ENCODE measurements at regions not wholly inside any gene's neighbourhood (a gene's known extent, or its start where the extent isn't known, plus 50 kb on each side); places are given as distances from the start of the nearest gene placed in this dataset.

DNA sequence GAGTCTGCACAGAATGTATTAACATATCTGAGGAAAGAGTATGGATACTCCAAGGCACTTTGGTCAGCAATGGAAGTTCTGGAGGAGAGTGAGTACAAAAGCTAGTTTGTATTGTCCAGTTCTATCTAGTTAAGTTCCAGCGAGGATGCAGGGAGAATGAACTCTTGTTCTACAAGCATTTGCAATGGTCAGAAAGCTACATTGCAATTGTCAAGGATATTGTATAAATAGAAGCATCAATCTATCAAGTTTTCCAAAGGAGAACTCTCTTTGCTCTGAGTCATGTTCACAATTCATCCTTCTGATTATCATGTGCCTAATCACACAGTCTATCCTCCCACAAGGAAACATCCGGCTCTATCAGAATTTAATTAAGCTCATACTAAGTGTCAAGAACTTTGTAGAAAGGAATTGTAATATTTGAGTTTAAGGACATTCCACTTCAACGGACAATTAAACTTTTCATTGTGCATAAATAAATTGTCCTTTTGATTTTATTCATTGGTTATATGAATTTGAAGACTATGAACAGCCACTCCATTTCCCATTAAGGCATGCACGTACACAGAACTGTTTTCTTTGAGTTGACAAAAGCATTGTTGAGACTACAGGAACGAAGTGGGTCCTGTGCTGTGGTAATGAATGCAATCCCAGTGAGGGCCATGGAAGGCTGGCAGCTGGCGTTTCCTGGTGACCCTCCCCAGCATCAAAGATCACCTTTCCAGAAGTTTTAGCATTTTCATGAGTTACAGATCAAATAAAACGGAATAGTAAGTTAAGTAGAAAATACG lies 973.5 kb upstream of the GOT2 start:
- ATAC-seq = no peak
- POLR2A ChIA-PET = no interaction called here

More for the DNA sequence above, 973.5 kb upstream of the GOT2 start:
- Histone ChIP-seq H3K9me3 (ENCODE audit: low read length) (peaks cover 27% of the 10 kb centered on the region), H3K4me3 (replicated peaks in 1 of 3; ENCODE audit: insufficient read depth in 1 of 3, low read depth in 2 of 3, low read length in 3 of 3) (no peak overlapping the region), H3K9ac (ENCODE audit: insufficient read depth, low read depth, low read length) (no peak overlapping the region), H2AFZ (ENCODE audit: low read length) (no peak overlapping the region), H3K27ac (ENCODE audit: extremely low read length, insufficient read depth, low read length) (no peak overlapping the region), H3K4me2 (ENCODE audit: low read depth, low read length) (no peak overlapping the region), H3K4me1 (ENCODE audit: insufficient read depth, low read length) (no peaks in the 10 kb centered on the region), H3K36me3 (replicated peaks in 1 of 2; ENCODE audit: control insufficient read depth in 1 of 2, insufficient read depth in 2 of 2, low read length in 2 of 2) (no peaks in the 10 kb centered on the region), H3K79me2 (ENCODE audit: insufficient read depth, low read length) (no peaks in the 10 kb centered on the region), H4K20me1 (ENCODE audit: insufficient read depth, low read length) (no peaks in the 10 kb centered on the region), H3K27me3 (ENCODE audit: control insufficient read depth in 1 of 2, insufficient read depth in 2 of 2, low read length in 2 of 2) (no peaks in the 10 kb centered on the region)
- CTCF ChIA-PET (ENCODE audit: low intra/inter-chr PET ratio, low total read pairs) = no interaction called here
- in situ Hi-C loops (cut with HindIII; ENCODE audit: extremely low pct_ligation_motif_present, low pct_unique_long_range_greater_than_20kb) (no loop called here), intact Hi-C loops (cut with micrococcal nuclease; ENCODE audit: unreplicated experiment) (no loop called here)
- WGBS (ENCODE audit: low lambda C conversion rate) = 8% methylated on average over 8 of the region's 8 CpGs
- no TSS peak for BruUV-seq (replicated peaks)
- TF ChIP-seq SMAD9 (CRISPR knock-in tag; IDR thresholded peaks at IDR 0.05) (no peak), ZNF629 (CRISPR knock-in tag; conservative IDR thresholded peaks at IDR 0.05) (no peak), THYN1 (CRISPR knock-in tag; IDR thresholded peaks at IDR 0.05; ENCODE audit: borderline replicate concordance, low read depth) (no peak), HNF4G (IDR thresholded peaks at IDR 0.05; ENCODE audit: borderline replicate concordance, low read depth, low read length) (no peak), HNF4G (CRISPR knock-in tag; IDR thresholded peaks at IDR 0.05; ENCODE audit: borderline replicate concordance, low read depth) (no peak), ZFYVE20 (CRISPR knock-in tag; IDR thresholded peaks at IDR 0.05; ENCODE audit: borderline replicate concordance, low read depth) (no peak)
- TF ChIP-seq, protein P1, sequence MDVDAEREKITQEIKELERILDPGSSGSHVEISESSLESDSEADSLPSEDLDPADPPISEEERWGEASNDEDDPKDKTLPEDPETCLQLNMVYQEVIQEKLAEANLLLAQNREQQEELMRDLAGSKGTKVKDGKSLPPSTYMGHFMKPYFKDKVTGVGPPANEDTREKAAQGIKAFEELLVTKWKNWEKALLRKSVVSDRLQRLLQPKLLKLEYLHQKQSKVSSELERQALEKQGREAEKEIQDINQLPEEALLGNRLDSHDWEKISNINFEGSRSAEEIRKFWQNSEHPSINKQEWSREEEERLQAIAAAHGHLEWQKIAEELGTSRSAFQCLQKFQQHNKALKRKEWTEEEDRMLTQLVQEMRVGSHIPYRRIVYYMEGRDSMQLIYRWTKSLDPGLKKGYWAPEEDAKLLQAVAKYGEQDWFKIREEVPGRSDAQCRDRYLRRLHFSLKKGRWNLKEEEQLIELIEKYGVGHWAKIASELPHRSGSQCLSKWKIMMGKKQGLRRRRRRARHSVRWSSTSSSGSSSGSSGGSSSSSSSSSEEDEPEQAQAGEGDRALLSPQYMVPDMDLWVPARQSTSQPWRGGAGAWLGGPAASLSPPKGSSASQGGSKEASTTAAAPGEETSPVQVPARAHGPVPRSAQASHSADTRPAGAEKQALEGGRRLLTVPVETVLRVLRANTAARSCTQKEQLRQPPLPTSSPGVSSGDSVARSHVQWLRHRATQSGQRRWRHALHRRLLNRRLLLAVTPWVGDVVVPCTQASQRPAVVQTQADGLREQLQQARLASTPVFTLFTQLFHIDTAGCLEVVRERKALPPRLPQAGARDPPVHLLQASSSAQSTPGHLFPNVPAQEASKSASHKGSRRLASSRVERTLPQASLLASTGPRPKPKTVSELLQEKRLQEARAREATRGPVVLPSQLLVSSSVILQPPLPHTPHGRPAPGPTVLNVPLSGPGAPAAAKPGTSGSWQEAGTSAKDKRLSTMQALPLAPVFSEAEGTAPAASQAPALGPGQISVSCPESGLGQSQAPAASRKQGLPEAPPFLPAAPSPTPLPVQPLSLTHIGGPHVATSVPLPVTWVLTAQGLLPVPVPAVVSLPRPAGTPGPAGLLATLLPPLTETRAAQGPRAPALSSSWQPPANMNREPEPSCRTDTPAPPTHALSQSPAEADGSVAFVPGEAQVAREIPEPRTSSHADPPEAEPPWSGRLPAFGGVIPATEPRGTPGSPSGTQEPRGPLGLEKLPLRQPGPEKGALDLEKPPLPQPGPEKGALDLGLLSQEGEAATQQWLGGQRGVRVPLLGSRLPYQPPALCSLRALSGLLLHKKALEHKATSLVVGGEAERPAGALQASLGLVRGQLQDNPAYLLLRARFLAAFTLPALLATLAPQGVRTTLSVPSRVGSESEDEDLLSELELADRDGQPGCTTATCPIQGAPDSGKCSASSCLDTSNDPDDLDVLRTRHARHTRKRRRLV (CRISPR knock-in tag; IDR thresholded peaks at IDR 0.05) = no peak
- FAIRE-seq (no peak), DNase-seq (ENCODE audit: low spot score) (no peak)

All from HepG2 (cell line).